Limb (tissue), 2 donors: ENCODE measurements at regions not wholly inside any gene's neighbourhood (a gene's known extent, or its start where the extent isn't known, plus 50 kb on each side); places are given as distances from the start of the nearest gene placed in this dataset.

Source experiments
- DNase-seq, 2 donors: peaks; one replicate each; pipeline ENCODE4 v3.0.0-alpha.2; 2016; ENCODE audit errors: extremely low spot score in 2 of 2

DNA sequence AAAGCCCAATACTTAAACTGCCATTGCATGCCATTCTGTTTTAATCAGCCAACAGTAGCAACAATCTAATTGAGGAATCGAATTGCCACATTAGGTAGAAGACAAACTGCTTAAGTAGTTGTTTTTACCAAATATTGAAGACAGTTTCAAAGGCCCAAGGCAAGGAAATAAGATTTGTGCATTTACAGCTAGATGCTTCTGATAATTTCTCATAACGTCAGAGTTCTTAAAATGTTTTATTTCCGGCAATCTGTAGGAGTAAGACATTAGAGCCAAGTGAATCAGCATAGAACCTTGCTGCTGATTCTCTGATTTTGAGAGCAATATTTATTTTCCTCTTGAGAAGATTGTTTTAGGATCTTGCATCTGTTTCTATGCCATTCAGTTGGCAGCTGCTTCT is 174.3 kb downstream of the RBM43 start:
- no peak for DNase-seq

DNA sequence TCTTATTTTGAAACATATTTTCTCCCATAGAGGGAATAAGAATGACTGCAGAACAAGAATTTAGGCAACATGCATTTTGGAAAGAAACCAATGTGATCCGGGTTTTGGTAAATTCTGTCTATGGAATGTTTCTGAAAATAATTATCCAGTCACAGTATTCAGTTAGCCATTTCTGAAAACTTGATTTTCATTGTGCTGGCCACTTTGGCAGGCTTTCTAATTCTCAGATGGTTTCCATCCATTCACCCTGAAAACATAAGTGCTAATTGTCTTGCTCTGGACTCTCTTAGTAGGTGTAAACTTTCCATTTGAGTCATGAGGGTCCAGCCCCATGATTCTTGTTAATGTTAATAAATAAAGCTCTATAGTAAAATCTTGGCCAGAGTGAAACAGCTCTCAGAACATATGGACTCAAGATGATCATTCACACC is 176.5 kb downstream of the RBM43 start:
- DNase-seq, result peak in 1 of 2 donors; percentile 64

DNA sequence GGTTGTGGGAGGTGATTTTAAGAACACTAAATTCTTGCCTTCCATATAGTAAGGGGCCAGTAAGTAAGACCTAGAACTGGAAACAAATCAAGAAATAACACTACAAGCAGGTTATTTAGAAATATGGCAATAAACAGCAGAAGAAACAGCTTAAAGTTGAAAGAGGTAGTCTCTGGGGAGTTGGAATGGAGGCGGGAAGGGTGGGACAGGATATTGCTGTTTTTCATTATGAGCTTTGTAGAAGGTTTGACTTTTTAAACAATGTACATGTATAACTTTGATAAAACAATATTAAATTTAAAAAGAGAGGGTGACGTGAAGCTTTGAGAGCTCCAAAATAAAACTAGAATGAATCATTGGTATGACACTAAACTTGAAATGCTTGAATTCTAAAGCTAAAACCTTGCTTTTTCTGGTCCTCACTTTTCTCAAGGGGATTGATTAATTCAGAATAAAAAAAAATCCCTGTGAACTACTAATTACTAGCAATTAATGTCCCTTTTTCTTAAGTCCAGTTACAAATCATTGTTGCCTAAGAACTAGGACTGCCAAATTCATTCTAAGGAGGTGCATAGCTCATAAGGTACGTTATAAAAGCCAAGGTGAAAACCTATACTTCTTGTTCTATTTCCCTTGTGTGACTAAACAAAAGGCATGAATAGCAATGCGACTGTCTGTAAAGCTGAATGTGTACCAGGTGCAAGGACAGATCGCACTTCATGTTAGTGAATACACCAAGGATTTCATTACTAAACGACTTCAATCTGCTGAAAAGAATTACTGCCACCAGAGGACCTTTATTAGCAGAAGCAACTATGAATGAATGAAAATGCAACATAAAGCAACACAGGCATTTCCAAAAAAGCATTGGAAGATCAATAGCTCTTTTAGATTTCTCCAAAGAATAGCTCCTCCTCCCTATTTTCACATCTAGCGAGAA is 177.5 kb downstream of the RBM43 start:
- DNase-seq, result peak in 1 of 2 donors; percentile 27

DNA sequence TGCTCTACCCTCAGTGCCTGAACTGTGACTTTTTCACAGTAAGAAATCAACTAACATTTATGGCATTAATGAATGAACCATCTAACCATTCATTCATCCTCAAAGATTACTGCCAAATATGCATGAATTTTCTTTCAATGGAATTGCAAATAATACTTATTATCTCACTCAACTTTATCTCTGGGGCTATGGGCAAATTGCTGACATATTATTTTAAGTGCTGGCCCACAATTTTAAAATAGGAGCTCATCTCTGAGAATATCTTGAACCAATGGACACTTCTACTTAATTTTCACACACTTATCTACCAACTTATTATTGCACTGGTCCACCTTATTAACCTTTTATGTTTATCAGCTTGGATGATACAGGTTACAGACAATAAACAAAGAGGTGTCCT is 182.8 kb downstream of the RBM43 start:
- no peak for DNase-seq

DNA sequence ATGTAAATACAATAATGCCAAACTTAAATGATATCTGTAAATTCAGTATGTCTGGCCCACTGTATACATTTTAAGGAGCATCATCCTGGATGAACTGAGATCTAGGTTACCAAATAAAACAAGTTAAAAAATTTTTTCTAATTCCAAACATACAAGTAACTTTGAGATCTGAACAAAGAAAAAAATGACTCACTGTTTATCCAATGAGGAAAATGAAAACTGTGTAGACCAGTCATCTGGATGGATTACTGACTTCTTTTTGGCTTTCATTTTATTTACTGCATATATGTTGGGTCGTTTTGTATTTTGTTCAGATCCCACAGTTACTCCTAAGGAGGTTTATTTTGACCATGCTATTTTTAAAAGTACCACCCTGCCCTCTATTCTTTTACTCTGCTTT is 189.8 kb downstream of the RBM43 start:
- DNase-seq, result no peak

DNA sequence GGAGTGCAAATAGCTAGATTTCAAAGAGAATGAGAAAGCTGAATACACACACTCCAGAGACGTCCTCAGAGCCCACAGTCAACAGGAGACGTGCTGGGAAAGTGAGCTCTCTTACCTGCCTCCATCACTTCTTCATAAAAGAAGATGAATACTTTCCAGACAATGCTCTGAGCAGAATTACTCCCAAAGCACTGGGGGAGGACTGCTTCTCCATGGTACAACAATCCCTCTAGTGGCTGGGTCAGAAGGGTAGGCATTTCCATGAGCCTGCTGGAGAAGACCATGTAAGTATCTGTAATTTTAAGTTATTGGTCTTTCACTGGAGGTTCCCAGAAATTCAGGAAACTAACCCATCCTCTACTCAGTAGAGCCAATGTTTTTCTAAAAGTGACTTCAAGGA is 190.3 kb downstream of the RBM43 start:
- peak in 1 of 2 donors; percentile 15 for DNase-seq

DNA sequence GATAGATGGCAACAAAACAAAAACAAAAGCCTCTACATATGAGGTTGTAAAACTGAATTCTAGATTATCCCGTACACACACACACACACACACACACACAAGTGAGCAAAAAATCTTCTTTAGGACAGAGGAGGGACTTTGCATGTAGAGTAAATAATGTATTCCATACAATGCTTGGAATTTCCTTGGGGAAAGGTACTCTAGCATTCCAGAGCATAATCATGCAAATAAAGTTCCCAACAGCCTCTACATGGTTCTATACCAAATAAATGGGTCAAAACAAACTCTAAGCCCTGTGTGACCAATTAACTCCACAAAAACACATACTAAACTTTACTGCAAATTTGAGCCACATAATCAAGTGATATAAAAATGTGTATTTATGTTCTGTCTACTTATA is 191.4 kb downstream of the RBM43 start:
- no peak for DNase-seq

DNA sequence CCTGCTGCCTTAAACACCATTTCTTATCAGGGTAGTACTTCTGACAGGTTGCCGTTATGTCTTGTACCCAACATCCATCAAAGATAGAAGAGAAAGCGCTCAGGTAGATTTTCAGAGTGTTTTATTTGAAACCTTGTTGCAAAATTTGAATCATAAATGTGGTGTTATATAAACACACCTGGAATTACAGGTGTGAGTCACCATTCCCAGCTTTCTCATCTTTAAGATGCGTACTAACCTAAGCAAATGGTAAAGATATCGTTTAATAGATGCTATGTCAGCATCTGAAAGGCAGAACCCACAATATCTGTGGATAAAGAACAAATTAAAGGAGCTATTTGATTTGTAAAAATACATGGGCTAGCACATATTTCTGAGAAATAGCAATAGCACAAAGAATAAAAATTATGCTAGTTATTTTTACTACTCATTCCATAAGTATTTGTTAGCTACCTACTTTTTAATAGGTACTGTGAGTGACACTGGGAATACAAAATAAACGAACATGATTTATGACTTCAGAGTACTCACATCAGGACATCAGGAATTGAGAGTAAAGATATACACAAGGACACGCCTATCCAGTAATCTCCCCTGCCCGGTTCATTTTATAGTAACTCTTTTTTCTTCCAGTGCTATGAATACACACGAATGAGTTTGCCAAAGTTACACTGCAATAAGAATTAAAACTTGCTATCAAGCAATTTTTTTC is 193.8 kb downstream of the RBM43 start:
- no peak for DNase-seq

DNA sequence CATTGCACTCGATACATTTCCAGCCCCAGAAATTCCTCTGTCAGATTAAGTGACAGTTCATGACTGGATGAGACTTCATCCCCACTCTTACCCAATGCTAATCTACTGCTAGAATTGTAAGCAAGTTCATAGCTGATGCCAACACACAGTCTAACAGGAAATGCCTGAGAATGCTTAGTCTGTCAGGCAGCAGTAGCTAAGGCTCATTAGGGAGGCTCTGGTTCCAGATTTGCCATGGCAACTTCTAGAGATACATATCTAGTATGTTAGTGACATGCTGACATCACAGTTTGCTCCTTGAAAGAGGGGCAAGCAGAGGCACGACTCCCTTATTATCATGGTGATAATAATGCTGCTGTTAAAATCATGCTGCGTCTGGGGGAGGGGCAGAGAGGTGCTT is 198.4 kb downstream of the RBM43 start:
- DNase-seq, result peak in 1 of 2 donors; percentile 26

DNA sequence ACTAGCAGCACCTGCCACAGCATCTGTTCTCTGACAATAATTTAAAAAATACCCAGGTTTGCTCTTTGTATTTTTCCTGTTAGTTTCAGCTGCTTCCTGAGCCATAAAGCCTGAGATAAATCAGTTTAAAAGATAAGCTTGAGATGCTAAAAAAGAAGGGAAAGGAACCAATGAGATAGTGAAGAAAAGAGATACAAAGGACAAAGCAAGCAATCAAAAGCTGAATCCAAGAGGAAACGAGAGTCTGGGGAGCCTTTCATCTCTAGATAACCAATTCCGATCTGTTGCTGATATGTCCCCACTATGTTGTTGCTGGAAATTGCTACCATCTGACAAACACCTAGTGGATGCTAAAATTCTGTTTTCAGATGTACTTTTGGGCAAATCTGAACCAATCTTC is 201.4 kb downstream of the RBM43 start:
- DNase-seq, result no peak

DNA sequence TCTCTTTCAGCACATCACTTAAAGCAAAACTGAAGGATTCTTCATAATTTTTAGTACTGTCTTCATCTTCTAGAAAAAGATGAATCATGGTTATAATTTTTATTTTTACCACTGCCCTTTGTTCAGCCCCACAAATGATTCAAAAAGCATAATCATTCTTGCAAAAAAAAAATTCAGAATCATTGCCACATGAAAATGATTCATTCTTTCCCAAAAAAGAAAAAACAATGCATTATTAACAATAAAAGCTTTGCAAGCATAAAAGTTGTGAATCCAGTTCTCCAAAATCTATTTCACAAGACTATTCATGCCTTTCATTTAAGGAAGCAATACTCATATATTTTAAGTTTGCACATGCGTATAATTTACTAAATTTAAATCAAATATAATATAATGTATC is 204.8 kb downstream of the RBM43 start:
- no peak for DNase-seq

DNA sequence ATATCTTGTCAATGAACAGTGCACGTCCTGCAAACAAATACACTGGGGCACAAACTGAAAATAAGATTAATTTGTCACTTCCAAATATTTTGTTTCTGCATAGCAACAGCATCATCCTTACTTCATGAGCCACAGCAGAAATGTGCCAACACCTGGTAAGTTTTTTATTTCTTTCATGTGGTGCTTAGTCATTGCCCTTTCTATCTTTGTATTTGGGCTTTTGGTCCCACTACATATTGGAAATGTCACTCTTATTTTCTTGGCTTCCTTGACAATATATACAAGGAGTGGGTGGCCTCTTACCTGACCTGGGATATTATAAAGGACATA is 208.0 kb downstream of the RBM43 start:
- DNase-seq, result no peak

DNA sequence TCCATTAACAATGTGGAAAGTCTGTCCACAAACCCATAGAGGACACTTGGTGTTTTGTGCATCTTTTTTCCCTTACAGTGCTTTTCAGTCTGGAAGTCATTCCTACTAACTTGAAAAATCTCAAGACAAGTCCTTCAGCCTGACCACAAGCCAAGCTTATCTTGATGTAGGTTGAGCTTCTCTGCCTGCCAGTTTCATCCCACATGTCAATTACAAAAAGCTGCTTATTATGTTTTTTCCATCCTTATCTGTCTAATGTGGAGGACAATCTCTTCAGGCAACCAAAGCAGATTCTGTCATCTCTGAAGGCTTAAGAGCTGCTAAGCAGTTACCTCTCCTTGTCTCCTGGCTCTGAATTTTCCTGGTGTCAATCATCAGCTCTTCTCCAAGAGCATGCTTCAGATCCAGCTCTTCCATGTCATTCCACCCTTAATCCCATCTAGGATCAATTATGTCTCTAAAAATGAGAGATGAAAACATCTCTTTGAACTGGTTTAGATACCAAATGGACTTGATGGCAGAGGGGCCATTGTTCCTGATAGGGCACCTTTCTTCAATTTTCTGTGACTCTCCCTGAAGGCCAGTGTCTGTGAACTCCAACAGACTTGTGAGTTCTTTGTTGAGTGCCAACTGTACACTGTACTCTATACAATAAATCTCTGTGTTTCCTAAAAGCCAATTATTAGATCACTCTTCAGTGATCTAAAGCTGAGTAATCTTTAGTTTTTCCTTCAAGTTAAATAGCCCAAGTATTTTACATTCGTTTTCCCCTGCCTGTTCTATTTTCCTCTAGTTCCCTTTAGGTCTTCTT is 208.6 kb downstream of the RBM43 start:
- no peak for DNase-seq

DNA sequence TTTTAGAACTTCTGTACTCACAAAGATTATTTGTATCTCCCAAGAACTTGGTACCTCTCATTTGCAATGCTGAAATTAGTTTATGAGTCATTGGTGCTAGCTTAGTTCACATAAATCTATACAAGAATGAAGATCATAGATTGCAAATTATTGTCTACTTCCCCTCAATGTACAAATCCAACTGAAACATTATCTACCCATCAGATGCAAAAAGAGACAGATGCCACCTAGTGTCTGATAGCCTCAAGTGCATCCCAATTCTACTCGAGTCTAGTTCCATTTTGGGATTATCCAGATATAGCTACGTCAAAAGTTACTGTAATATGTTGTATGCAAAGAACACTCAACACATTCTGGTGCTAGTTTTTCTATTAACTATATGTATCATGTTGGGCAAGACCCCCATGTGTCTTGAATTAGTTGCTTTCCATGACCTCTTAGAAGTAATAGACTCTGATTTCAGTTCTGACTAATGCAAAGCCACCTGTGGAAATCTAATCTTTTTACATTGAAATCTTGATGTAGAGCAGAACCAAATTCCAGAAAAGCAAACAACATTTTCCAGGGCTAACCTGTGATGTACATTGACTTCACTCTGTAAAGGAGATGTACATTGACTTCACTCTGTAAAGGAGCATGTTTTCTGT is 210.0 kb downstream of the RBM43 start:
- peak in 1 of 2 donors; percentile 52 for DNase-seq

DNA sequence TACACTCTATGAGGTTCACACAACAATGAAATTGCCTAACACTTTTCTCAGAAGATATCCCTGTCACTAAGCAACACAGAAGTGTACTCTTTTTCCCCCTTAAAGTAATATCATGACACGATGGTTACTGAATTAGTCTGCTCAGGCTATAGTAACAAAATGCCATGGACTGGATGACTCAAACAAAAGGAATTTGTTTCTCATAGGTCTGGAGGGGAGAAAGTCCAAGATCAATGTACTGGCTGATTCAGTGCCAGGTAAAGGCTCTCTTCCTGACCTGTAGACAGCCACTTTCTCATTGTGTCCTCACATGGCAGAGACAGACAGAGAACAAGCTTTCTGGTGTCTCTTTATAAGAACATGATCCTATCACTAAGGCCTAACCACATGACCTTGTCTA is 211.9 kb downstream of the RBM43 start:
- DNase-seq, result no peak

DNA sequence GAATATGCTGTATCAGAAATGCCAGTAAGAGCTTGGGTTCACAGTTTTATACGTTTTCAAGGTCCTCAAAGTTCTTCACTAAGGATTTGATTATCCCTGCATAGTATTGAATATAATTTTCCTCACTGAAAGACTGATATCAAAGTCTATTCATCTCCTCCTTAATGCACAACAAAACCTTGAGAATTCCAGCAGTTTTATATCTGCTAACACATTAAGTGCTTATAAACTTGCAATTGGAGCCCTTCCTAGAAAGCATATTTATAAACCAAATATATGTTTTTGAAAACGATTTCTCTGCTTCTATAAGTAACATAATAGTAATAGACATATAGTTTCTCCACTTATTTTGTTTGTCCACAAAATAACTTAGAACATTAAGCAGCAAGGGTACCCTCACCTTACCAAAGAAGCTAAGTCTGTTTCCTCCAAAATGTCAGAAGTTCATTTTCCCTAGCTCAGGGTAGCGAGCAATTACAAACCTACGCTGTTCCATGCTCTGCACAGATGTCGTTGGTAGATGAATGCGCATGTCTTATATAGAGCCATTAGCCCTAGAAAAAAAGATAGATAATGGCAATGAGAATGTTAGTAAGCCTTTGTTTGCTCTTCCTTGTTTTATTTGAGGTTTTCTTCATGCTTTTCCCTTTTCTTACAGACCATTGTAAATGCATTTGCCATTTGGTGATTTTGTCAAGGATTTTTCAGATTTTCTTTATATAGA is 213.2 kb downstream of the RBM43 start:
- no peak for DNase-seq

DNA sequence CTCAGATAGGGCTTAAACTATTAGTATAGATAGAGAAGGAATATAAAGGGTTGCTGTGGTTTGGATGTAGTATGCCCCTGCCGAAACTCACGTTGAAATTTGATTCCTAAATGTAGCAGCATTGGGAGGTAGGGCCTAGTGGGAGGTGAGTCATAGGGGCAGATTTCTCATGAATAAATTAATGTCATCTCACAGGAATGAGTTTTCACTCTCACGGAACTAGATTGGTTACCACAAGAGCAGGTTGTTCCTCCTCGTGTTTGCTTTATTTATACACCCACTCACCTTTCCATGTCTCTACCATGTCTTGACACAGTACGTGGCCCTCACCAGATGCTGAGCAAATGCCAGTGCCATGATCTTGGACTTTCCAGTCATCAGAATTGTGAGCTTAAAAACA is 218.2 kb downstream of the RBM43 start:
- DNase-seq, result no peak

DNA sequence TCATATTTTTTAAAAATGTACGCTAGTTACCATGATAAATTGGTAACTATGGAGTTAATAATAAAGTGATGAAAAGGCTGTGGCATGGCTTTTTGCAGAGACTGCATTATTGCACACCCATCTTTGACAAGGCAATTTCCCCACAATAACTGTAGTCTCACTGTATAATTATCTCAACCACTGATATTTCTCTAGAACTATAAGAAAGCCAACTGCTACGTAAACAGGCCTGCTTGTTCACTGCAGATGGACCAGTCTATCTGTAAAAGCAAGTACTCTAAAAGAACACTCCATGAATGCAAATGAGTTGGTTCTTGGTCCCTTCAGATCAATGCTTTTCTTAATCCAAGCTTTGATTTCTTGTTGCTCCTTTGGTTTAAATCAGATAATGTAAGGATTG is 218.7 kb downstream of the RBM43 start:
- DNase-seq, result no peak

DNA sequence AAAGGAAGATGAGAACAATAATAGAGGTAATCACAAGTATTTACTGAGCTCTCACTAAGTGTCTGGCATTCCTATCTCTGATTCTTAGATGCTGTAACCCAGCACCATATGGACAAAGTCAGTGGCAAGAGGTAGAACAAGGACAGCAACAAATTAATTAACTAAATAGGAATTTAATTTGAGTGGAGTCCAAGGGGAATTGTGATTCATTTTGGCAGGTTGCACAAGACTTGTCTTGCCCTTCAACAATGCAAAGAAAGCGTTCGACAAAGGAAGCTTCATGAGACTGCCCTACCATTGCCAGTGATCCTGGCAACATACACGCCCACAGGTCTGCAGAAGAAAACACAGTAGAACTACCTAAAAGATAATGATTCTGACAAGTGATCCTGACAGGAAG is 221.6 kb downstream of the RBM43 start:
- DNase-seq, result no peak

DNA sequence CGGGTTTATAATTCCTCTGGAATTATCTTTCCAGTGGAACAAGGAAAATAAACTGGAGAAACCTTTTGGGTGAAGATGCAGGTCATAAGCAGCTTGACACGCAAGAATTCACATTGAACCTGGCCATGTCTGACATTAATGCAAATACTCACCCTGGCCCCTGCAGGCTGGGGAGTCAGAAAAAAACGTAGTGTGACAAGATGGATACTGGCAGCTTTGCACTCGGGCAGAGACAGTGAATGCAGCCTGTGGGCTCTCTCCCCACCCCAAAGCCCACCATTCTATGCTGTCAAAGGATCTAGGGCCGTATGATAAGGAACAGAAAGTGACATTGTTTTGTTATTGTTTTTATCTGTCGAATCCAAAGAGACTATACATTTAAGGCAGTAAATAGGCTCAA is 223.1 kb downstream of the RBM43 start:
- DNase-seq, result no peak

DNA sequence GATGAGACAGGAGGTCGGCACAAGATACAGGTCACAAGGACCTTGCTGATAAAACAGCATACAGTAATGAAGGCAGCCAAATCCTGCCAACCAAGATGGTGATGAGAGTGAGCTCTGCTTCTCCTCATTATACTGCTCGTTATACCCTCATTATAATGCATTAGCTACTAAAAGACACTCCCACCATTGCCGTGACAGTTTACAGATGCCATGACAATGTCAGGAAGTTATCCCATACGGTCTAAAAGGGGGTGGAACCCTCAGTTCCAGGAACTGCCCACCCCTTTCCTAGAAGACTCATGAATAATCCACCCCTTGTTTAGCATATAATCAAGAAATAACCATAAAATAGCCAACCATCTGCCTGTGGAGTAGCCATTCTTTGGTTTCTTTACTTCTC is 224.2 kb downstream of the RBM43 start:
- no peak for DNase-seq
